Activated CD8-positive, alpha-beta T cell treated with anti-CD3 and anti-CD28 coated beads, Interleukin-2, amount 10 ng/mL, durations not matched to agents 7 days and 5 days (primary cell): ENCODE measurements at regions not wholly inside any gene's neighbourhood (a gene's known extent, or its start where the extent isn't known, plus 50 kb on each side); places are given as distances from the start of the nearest gene placed in this dataset.

Experiments used
- ATAC-seq: fragments of 150-1000 bp; cut with Tn5 transposase; one replicate; pipeline ENCODE4 v1.10.0; 2021; ENCODE audit warnings: moderate library complexity
- CTCF ChIA-PET: fragments of 350-600 bp; sonication (Branson Sonifier 250); formaldehyde crosslinking; loops from one replicate; lab custom pipeline; 2021; ENCODE audit warnings: antibody characterized with exemption; lab: Charles Lee
- POLR2A ChIA-PET: fragments of 350-600 bp; sonication (Branson Sonifier 250); formaldehyde crosslinking; loops from one replicate; lab custom pipeline; 2021; ENCODE audit warnings: antibody characterized with exemption; lab: Charles Lee
- DNase-seq: peaks from one replicate; pipeline ENCODE4 v3.0.0-alpha.2; 2020
- H3K27ac Mint-ChIP-seq: one replicate; pipeline ENCODE4 v1.8.0; 2021; ENCODE audit warnings: mild to moderate bottlenecking, mixed read lengths
- H3K27me3 Mint-ChIP-seq: one replicate; pipeline ENCODE4 v1.8.0; 2021; ENCODE audit warnings: low read depth, mixed read lengths
- H3K36me3 Mint-ChIP-seq: one replicate; pipeline ENCODE4 v1.8.0; 2021; ENCODE audit warnings: low read depth, mixed read lengths
- H3K4me1 Mint-ChIP-seq: one replicate; pipeline ENCODE4 v1.8.0; 2021; ENCODE audit warnings: low read depth, mixed read lengths
- H3K4me3 Mint-ChIP-seq: one replicate; pipeline ENCODE4 v1.8.0; 2021; ENCODE audit warnings: mild to moderate bottlenecking, mixed read lengths
- H3K9me3 Mint-ChIP-seq: one replicate; pipeline ENCODE4 v1.8.0; 2022; ENCODE audit warnings: mixed read lengths; ENCODE audit not compliant: insufficient read depth

DNA sequence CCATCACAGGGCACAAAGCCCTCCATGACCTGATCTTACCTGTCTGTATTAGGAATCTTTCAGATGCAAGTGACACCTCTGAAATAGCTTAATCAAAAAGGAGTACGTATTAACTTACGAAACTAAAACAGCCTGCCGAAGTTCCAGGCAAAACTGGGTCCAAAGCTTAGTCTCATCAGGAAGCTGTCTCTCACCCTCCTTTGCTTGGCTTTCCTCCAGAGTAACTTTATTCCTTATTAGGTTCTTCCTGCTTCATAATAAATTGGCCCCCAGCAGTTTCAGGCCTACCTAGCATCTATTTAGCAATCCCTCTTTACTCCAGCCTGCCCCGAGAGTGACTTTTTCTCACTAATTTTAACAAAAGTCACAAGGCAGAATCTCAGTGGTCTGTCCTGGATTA, 58.4 kb upstream of the STK32A start:
- H3K27ac Mint-ChIP-seq, result no peak overlapping the region
- ChIA-PET CTCF (interaction anchor here (1.0 kb wide), 1 partner anchor 13 kb away, joined by 6 read pairs; no protein-coding TSS in a partner anchor), POLR2A (no interaction called here)
- DNase-seq (no peak), ATAC-seq (no peak)
- no peaks in the 10 kb centered on the region for H3K27me3 Mint-ChIP-seq
- no peaks in the 10 kb centered on the region for H3K4me1 Mint-ChIP-seq
- H3K36me3 Mint-ChIP-seq, result no peaks in the 10 kb centered on the region
- H3K4me3 Mint-ChIP-seq, result no peak overlapping the region
- no peaks in the 10 kb centered on the region for H3K9me3 Mint-ChIP-seq

DNA sequence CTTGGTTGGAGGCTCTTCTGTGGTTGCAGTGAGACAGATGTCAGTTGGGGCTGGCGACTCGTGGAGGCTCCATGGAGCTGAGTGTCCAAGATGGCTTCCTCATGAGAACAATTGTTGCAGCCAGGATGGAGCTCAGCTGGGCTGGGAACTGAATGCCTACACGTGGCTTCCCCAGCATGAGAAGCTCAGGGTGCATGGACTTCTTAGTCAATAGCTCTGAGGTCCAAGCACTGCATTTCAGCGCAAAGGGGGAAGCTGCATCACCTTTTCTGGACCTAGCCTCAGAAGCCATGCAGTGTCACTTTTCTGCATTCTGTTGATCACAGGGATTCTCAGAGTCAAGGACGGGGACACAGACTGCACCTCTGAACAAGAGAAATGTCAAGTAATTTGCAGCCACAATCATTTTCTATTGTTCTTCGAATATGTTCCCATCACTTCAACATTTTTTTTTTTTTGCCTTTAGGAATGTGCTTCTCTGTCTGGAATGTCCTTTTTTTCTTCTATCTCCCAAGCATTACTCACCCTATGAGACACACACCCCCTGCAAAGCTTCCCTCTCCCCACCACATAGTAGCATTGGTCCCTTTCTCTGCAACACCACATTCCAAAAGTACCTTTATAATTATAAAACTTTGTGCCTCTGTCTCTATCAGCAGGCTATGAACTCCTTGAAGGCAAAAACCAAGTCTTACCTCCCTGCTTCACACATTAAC, 57.5 kb upstream of the STK32A start:
- no peaks in the 10 kb centered on the region for H3K9me3 Mint-ChIP-seq
- CTCF ChIA-PET, result no interaction called here

DNA sequence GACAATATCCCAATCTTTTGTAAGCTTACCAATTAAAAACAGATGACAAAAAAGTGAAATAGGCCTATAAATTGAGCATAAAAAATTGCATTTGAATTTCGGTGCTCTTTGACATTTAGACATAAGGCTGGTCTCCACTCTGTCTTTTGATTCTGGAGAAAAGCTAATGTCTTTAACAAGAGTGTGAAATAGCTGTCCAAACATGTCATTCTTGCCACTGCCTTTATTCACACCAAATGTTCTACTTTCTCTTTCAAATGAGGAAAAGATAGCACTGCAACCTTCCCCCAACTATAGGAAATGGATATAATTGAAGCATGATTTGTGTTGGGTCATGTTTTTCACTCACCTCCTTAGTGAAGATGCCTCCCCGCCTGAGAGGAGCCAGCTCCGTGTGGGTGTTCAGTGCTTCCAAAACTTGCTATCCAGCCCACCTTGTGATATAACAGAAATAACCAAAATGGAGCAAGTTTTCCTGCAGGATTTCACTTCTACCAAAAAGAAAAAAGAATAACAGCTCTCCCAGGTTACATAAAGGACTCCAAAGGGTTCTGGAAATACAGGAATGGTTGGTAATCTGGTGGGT, 55.2 kb upstream of the STK32A start:
- no peak for DNase-seq
- no peaks in the 10 kb centered on the region for H3K27me3 Mint-ChIP-seq
- H3K4me3 Mint-ChIP-seq, result no peak overlapping the region
- H3K4me1 Mint-ChIP-seq, result no peaks in the 10 kb centered on the region
- no peak overlapping the region for H3K27ac Mint-ChIP-seq
- ChIA-PET POLR2A (no interaction called here), CTCF (interaction anchor here (1.0 to 3.2 kb wide), 2 partner anchors 10 to 81 kb away, joined by 4 to 22 read pairs; no protein-coding TSS in a partner anchor)
- H3K9me3 Mint-ChIP-seq, result no peaks in the 10 kb centered on the region
- no peaks in the 10 kb centered on the region for H3K36me3 Mint-ChIP-seq
- ATAC-seq, result no peak

More for the DNA sequence above, 57.5 kb upstream of the STK32A start:
- POLR2A ChIA-PET, result no interaction called here
- no peak for DNase-seq
- H3K36me3 Mint-ChIP-seq, result no peaks in the 10 kb centered on the region
- no peak overlapping the region for H3K27ac Mint-ChIP-seq
- ATAC-seq, result no peak
- no peak overlapping the region for H3K4me3 Mint-ChIP-seq
- H3K4me1 Mint-ChIP-seq, result no peaks in the 10 kb centered on the region
- no peaks in the 10 kb centered on the region for H3K27me3 Mint-ChIP-seq

DNA sequence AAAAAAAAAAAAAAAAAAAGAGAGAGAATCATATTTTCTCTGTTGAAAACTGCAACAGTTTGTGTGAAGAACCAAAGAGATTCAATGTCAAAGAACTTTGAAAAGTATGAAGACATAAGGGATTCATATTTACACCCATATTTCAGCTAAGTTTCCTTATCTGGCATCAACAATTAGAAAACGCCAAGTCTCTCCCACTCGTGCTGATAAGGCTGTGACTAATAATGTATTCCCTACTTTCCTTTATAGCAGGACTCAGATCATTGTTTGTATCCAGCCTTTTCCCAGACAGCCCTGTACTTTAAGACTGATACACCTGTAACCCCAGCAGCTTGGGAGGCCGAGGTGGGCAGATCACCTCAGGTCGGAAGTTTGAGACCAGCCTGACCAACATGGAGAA, 54.1 kb upstream of the STK32A start:
- Mint-ChIP-seq H3K9me3 (no peaks in the 10 kb centered on the region), H3K4me3 (no peak overlapping the region), H3K27me3 (no peaks in the 10 kb centered on the region), H3K27ac (no peak overlapping the region), H3K4me1 (no peaks in the 10 kb centered on the region), H3K36me3 (no peaks in the 10 kb centered on the region)
- ATAC-seq (no peak), DNase-seq (no peak)
- POLR2A ChIA-PET, result no interaction called here
- CTCF ChIA-PET, result interaction anchor here (3.2 kb wide), 1 partner anchor 9 kb away, joined by 22 read pairs; no protein-coding TSS in a partner anchor
